Lower leg skin (tissue), 4 donors: ENCODE measurements at regions not wholly inside any gene's neighbourhood (a gene's known extent, or its start where the extent isn't known, plus 50 kb on each side); places are given as distances from the start of the nearest gene placed in this dataset.
"Not testable (repeated sequence)": the region's sequence is repeated elsewhere in the genome, so short reads cannot be mapped to it uniquely, and the experiment has no call there.

ENCODE experiments used
- DNase-seq, 2 donors: peaks; one replicate each; pipeline ENCODE4 v3.0.0-alpha.2; 2019; ENCODE audit warnings: low spot score in 2 of 2
- H3K4me3 ChIP-seq: fragments of 200-600 bp; sonication (generic); 2 replicates; pipeline ENCODE4 v1.5.1; 2017; ENCODE audit warnings: mild to moderate bottlenecking, low read depth; ENCODE audit not compliant: poor library complexity, severe bottlenecking
- POLR2A ChIP-seq, 2 donors: fragments of 450-650 bp; IDR thresholded peaks; one replicate each; pipeline ENCODE4 v1.6.1; 2016 to 2017; ENCODE audit warnings: antibody characterized with exemption in 2 of 2, mild to moderate bottlenecking in 1 of 2, moderate library complexity in 1 of 2
- WGBS, 2 donors: methylation state at CpG; one replicate each; pipeline ENCODE4 v1.1.5; 2018; 5-methylcytosine and 5-hydroxymethylcytosine counted together
- intact Hi-C: fragments of 100-400 bp; cut with DNase I; formaldehyde crosslinking; loops from one replicate; pipeline ENCODE4 v1.15.0; 2023; ENCODE audit warnings: low total_unique reads
- TF ChIP-seq, protein P1 (sequence below), 3 donors: fragments of 450-650 bp; IDR thresholded peaks; one replicate each; pipeline ENCODE4 v1.5.1; 2016; ENCODE audit warnings: antibody characterized with exemption in 3 of 3, mild to moderate bottlenecking in 3 of 3, moderate library complexity in 2 of 3

DNA sequence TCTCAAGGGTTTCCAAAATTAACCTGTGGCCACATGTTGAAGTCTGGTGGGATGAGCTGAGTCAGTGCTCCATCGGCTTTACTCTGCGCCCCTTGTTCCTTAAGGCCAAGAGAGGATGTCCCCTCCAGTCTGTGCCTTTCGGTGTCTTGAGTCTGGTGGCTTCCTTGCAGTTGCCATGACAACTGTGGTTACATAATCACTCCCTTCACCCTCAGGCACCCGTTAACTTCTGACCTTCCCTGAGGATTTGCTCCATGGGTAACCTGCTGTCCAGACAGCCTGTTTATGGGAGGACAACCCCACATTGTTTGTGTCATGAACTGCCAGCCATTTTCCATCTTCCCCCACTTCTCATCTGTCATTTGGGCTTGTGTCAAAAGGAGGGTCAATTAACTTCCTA is 401.1 kb upstream of the LCORL start:
- H3K4me3 ChIP-seq, result no peak overlapping the region
- intact Hi-C loops, result no loop called here
- TF ChIP-seq POLR2A (IDR thresholded peaks at IDR 0.05), result no peak
- TF ChIP-seq, protein P1, sequence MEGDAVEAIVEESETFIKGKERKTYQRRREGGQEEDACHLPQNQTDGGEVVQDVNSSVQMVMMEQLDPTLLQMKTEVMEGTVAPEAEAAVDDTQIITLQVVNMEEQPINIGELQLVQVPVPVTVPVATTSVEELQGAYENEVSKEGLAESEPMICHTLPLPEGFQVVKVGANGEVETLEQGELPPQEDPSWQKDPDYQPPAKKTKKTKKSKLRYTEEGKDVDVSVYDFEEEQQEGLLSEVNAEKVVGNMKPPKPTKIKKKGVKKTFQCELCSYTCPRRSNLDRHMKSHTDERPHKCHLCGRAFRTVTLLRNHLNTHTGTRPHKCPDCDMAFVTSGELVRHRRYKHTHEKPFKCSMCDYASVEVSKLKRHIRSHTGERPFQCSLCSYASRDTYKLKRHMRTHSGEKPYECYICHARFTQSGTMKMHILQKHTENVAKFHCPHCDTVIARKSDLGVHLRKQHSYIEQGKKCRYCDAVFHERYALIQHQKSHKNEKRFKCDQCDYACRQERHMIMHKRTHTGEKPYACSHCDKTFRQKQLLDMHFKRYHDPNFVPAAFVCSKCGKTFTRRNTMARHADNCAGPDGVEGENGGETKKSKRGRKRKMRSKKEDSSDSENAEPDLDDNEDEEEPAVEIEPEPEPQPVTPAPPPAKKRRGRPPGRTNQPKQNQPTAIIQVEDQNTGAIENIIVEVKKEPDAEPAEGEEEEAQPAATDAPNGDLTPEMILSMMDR (IDR thresholded peaks at IDR 0.05), result no peak
- 81 to 87% methylated on average over 4 of the region's 4 CpGs for WGBS, 2 donors
- no peak for DNase-seq

DNA sequence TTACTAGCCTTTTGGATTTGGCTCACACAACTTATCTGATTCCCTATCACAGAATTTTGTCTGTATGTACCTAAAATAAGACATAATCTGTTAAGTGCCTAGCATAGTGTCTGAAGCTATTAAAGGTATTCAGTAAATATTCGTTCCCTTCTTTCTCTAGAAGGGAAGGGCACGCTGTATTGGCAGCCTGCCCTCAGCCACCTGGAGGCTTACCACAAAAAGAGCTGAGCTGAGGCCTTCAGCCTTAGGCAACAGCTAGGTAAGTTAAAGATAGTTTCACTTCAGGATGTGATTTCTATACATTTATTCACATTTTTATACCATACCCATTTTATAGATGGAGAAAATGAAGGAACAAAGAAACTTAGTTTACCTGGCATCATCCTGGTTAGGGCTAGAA is 400.0 kb upstream of the LCORL start:
- no peak overlapping the region for H3K4me3 ChIP-seq
- intact Hi-C loops, result no loop called here
- DNase-seq, result no peak
- WGBS, 2 donors, result 55% methylated on average over 2 of the region's 2 CpGs
- TF ChIP-seq, protein P1 (IDR thresholded peaks at IDR 0.05), result no peak
- no peak for TF ChIP-seq POLR2A (IDR thresholded peaks at IDR 0.05)

DNA sequence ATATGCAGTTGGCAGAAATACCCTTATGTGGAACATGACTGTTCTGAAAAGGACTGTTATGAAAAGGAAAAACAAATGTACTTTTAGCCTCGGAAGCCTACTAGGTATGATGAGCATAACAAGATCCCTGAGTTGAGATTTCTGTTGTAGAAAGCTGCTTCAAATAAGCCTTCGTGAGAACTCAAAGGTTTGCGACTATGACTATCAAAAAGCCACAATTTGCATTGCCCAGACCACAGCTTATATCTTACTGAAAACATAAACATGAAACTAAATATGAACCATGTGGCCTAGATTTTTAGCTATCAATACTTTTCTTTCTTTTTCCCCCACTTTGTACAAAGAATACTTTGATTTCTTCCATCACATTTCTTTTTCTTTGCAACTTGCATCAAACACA is 398.2 kb upstream of the LCORL start:
- no peak overlapping the region for H3K4me3 ChIP-seq
- TF ChIP-seq, protein P1 (IDR thresholded peaks at IDR 0.05), result no peak
- TF ChIP-seq POLR2A (IDR thresholded peaks at IDR 0.05), result no peak
- WGBS, 2 donors, result 55 to 58% methylated on average over 3 of the region's 3 CpGs
- intact Hi-C loops, result no loop called here
- DNase-seq, result no peak

DNA sequence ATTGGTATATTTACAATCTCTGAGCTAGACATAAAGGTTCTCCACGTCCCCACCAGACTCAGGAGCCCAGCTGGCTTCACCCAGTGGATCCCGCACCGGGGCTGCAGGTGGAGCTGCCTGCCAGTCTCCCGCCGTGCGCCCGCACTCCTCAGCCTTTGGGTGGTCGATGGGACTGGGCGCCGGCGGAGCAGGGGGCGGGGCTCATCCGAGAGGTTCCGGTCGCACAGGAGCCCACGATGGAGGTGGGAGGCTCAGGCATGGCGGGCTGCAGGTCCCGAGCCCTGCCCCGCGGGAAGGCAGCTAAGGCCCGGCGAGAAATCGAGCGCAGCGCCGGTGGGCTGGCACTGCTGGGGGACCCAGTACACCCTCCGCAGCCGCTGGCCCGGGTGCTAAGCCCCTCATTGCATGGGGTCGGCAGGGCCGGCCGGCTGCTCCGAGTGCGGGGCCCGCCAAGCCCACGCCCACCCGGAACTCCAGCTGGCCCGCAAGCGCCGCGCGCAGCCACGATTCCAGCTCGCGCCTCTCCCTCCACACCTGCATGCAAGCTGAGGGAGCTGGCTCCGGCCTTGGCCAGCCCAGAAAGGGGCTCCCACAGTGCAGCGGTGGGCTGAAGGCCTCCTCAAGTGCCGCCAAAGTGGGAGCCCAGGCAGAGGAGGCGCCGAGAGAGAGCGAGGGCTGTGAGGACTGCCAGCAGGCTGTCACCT is 396.8 kb upstream of the LCORL start:
- intact Hi-C loops, H3K4me3 ChIP-seq, DNase-seq: not testable (repeated sequence)
- 91 to 95% methylated on average over 22 to 37 of the region's 51 CpGs for WGBS, 2 donors

DNA sequence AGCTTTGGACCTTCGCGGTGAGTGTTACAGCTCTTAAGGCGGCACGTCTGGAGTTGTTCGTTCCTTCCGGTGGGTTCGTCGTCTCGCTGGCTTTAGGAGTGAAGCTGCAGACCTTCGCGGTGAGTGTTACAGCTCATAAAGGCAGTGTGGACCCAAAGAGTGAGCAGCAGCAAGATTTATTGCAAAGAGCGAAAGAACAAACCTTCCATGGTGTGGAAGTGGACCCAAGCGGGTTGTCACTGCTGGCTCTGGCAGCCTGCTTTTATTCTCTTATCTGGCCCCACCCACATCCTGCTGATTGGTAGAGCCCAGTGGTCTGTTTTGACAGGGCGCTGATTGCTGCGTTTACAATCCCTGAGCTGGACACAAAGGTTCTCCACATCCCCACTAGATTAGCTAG is 396.1 kb upstream of the LCORL start:
- intact Hi-C loops, H3K4me3 ChIP-seq, DNase-seq: not testable (repeated sequence)
- WGBS, 2 donors, result 97 to 98% methylated on average over 15 of the region's 15 CpGs

DNA sequence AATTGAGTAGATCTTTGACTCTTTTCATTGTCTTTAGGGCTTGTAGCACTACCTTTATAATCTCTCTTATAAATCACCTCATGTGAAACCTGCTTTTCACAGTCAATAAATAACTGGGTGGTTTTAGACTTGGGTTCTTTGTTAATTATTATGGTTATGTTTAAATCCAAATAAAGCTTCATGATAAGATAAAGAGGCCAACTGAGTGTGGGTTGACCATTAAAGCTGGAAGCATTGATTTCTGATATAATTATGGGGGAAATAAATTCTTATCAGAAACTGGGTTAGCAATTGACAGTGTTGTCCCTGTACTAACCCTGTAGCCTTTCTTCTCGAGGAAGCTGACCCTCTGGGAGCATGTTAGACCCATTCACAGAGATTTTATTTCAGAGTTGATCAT is 384.7 kb upstream of the LCORL start:
- 59 to 62% methylated on average over 1 of the region's 1 CpG for WGBS, 2 donors
- TF ChIP-seq, protein P1 (IDR thresholded peaks at IDR 0.05), result no peak
- no peak overlapping the region for H3K4me3 ChIP-seq
- no peak for DNase-seq
- intact Hi-C loops, result no loop called here

DNA sequence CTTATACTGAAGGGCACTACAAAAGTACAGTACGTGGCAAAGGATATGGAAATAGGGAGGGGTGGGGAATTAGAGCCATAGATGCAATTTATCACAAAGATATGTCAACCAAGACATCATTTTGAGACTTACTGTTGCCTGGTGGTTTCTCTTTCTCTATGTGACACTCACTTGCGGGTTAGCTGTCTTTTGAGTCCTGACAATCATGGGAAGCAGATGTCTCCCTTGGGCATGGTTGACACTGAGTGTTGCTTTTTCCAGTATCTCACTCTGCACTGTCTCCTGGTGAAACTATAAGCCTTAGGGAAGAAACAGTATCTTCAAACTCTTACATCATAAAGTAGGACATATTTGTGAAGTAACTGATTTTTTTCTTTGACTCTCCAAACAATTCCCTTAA is 383.5 kb upstream of the LCORL start:
- no peak overlapping the region for H3K4me3 ChIP-seq
- no peak for DNase-seq
- TF ChIP-seq POLR2A (IDR thresholded peaks at IDR 0.05), result no peak
- TF ChIP-seq, protein P1 (IDR thresholded peaks at IDR 0.05), result no peak
- 78 to 89% methylated on average over 2 of the region's 2 CpGs for WGBS, 2 donors
- intact Hi-C loops, result no loop called here
